NCI-H146 treated with DMSO at 0.1 percent for 48 hours (cell line): ENCODE measurements at regions not wholly inside any gene's neighbourhood (a gene's known extent, or its start where the extent isn't known, plus 50 kb on each side); places are given as distances from the start of the nearest gene placed in this dataset.
"Not testable (repeated sequence)": the region's sequence is repeated elsewhere in the genome, so short reads cannot be mapped to it uniquely, and the experiment has no call there.

Source experiments
- DNase-seq: peaks from one replicate; lab custom pipeline; 2025; ENCODE audit not compliant: unreplicated experiment; lab: John Stamatoyannopoulos, UW

DNA sequence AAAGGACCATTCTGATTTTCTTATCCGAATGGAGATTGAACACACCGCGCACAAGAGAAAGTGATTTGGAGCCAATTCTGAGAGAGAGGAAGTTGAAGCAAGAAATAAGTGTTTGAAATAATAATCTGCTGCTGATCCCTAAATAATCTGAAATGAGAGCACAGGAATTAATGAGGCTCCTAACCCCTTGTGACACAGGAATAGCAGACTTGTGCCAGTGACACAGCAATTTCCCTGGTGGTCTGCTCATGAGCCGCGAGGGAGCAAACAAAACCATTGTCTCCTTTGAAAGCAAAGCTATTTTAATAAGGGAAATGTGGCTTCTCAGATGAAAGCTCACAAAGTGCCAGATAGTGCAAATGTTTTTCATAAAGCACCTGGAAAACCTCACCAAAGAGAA lies 936.1 kb upstream of the WWC1 start:
- no peak for DNase-seq

DNA sequence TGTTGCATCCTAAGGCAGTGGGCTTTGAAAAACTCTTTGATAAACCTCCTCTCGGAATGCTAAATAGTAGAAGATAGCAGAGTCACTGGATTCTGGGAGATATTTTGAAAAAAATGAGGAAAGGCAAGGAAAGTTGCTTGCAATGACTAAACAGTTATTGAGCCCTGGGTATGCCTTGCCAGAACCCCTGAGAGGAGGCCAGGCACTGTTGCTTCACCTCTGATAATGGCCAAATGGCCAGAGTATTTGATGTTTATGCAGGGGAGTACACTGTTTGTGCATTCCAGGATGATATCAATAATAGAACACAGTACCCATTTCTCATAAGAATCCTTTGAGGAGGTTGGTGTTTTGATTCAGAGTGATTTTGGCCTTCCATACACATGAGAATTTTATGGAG lies 935.1 kb upstream of the WWC1 start:
- DNase-seq: no peak

DNA sequence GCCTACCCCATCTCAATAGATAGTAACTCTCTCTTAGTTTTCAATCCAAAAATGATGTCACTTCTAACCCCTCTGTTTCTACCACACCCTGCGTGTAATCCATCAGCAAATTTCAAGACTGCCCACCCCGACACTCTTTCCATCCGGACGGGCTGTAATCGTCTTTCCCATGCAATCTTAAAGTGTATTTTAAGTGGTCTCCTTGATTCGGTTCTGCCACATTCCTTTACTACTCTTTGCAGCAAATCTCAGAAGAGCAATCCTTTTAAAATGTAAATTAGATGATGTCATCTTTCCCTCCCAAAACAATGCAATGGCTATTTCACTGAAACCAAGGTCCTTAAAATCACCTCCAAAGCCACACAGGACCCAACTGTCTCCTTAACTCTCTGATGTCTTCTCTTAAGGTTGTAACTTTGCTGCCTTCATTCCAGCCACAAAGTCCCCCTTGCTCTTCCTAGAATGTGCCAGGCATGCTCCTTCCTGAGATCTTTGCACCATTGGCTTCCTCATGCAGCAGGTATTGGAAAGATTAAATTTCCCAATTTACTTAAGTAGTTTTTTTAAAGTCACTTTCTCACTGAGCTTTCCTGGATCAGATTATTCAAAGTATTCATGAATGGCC lies 932.5 kb upstream of the WWC1 start:
- no peak for DNase-seq

DNA sequence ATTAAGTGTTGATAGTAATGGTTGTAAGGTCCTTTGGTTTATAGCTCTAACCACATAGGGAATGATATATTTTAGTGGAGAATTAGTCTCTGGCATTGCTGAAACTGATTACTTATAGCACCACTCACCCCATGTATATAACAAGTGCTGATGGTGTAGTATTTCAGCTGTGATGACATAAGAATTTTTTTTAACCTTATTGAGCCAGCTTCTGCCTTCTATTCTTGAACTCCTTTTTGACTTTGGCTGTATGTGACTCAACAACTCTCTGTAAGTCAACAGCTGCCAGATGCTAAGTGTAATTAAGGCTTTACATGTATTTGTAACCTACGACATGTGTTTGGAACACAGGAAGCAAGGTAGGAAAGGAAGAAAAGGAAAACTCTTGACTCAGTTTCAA lies 929.6 kb upstream of the WWC1 start:
- DNase-seq: no peak

DNA sequence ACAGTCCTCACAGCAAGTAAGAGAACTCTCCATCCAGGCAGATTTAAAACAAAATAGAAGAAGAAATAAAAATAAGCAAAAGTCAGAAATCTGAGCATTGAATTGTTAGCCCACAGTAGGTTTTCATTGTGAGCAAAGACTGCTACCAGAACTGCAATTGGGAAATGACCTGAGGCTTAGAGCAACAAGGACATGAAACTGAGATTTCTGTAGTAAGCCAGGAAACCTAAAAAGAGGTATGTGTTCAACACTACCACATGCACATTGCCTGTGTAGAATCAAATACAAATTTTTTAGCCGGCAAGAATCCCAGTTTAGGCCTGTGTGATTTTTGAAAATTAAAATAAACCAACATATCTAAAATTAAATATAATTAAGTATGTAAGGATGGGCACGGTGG lies 928.4 kb upstream of the WWC1 start:
- no peak for DNase-seq

DNA sequence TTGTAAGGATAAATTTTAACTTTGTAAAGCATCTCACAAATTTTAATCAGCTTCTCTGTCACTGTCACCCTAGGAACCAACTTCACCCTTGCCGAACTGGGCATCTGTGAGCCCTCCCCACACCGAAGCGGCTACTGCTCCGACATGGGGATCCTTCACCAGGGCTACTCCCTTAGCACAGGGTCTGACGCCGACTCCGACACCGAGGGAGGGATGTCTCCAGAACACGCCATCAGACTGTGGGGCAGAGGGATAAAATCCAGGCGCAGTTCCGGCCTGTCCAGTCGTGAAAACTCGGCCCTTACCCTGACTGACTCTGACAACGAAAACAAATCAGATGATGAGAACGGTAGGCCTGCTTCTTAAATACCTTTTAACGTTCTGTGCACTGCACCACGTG lies 916.3 kb upstream of the WWC1 start:
- no peak for DNase-seq

DNA sequence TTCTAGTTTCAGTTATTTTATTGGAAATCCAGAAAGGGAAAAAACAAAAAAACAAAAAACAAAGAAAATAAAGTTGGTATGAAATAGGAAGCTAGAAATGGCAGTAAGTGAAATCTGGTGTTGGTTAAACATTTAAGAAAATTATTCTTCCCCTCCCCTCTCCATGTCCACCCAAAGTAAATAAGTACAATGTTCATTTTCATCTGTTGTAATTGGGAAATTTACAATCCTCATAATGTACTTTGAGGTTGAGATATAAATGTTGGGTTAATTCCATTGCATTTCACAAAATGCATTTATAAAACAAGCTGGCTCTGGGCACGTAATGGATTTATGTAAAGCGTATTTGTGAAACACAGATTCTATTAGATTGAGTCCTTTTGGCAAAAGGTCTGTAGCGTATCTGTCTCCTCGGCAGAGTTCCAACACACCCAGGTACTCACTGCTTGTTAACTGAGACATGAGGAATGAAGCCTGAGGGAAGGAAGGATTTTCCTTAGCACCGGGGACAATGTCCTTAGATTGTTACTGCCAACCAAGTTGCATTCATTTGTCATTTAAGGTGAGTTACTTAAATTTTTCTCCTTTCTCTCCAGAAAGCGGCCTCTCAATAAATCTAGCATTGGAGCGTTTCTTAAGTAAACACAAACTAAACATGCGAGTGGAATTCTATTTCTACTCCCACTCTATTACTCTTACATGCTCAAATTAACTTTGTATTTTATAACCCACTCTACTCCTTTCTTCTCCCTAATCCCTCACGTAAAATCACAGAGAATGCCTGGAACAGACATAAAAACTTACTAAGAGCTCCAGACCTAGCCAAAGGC lies 912.3 kb upstream of the WWC1 start:
- DNase-seq: no peak

DNA sequence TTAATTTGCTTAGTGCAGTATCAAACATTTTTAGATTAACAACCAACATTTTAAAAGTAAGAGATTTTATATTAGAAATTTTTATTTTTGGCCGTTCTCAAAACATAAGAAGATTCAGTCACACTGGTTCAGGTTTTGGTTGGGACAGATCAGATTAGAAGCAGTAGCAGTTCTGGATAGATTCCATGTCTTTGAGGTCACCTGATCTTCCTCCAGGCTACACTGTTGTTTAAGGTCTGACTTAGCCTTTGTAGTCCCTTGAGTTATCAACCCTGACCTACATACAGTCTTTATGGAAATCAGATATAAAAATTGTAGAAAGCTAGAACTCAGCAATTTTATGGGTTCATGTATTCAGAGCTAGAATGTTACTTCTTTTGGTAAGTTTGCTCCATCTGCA lies 910.0 kb upstream of the WWC1 start:
- DNase-seq: no peak

DNA sequence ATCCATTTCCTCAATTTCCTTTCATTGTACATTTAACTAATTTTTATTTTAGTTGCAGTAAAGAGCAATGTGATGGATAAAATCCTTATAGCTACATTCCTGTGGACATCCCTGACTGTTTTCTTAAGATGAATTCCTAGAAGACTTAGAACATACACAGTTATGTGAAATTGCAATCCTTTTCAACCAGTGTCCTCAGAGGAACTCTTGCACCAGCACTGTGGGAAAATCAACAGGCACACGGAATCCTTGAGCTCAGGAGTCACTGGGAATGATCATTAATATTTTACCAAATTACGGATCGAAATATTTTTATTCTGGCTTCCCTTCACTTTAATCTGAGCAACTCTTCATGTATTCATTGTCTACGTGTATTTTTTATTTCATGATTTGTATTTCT lies 901.9 kb upstream of the WWC1 start:
- DNase-seq: no peak

DNA sequence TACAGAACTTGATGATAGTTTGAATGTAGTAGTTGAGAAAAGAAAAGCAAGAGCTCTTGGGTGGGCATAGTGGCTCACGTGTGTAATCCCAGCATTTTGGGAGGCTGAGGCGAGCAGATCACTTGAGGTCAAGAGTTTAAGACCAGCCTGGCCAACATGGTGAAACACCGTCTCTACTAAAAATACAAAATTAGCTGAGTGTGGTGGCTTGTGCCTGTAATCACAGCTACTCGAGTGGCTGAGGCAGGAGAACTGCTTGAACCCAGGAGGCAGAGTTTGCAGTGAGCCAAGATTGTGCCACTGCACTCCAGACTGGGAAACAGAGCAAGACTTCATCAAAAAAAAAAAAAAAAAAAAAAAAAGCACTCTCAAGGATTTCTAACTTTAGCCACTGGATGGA lies 900.2 kb upstream of the WWC1 start:
- DNase-seq: not testable (repeated sequence)

DNA sequence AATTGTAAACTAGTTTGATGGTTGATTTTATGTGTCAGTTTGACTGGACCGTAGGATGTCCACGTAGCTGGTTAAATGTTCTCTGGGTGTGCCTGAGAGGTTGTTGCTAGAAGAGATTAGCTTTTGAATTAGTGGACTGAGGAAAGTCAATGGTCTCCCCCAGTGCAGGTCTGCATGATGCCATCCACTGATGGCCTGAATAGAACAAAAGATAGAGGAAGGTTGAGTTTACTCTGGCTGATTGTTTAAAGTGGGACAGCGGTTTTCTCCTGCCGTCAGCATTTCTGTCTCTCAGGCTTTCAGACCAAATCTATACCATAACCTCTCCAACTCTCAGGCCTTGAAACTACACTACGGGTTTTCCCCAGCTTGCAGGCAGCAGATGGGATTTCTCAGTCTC lies 899.2 kb upstream of the WWC1 start:
- DNase-seq: no peak

DNA sequence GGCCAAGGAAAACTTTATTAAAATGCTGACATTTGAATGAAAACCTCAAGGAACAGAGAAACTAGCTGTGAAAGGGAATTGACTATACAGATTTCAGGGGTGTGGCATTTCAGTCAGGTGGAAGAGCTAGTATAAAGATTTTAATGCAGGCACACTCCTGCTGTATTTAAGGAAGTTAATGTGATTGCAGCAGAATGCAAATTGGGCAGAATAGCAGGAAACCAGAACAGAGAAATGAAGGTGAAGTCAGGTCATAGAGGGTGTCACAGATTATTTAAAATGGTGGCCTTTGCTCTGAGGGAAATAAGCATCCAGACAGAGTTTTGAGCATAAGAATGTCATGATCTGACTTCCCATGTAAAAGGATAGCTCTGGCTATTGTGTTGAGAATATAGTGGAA lies 898.1 kb upstream of the WWC1 start:
- DNase-seq: no peak

DNA sequence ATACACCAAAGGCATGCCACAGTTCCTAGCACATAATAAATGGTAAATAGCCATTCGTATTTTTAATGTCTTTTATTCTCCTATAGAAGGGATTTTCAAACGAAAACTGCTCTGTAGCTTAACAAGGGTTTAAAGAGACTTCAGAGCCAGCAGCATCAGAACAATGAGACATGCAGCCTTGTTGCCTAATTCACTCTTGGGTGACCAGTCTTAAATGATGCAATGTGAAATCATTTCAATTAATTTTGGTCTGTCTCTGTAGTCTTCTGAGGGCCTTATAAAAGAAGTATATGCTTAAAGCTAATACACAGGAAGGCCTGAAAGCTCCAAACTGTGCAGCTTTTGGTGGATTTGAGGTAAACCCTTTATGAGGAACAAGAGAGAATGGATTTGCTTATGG lies 888.8 kb upstream of the WWC1 start:
- DNase-seq: no peak

DNA sequence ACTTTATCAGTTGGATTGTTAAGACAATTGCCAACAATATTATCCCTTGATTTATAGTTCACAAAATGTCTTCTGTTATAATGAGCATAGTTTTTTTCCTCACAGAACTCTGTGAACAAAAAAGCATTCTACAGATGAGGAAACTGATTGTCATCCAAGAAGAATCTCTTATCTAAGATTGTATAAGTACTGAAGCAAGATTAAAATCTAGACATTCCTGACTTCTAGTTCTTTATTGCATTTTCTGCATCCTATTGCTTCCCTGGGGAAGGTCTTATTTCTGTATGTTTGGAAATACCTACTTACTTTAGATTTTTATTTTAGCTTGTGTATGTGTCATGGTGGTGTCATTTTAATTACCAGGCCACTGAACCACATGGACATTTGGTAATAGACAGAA lies 884.9 kb upstream of the WWC1 start:
- DNase-seq: no peak

DNA sequence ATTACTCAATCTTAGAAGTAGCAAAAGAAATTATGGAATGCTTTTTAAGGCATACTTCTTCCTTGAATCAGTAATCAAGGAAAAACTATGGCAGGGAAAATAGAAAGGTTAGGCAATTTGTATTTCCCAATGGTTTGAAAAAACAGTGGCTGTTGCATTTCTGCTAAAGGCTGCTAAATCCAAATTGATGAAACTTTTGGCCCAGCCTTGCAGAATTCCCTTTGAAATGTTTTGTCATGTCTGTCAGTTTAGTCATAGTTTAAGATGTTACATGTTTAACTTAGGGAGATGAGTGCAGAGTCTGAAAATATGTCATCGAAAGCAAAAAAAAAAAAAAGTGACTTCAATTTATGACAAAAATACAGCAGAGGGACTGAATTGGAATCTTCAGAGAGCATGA lies 878.9 kb upstream of the WWC1 start:
- no peak for DNase-seq

DNA sequence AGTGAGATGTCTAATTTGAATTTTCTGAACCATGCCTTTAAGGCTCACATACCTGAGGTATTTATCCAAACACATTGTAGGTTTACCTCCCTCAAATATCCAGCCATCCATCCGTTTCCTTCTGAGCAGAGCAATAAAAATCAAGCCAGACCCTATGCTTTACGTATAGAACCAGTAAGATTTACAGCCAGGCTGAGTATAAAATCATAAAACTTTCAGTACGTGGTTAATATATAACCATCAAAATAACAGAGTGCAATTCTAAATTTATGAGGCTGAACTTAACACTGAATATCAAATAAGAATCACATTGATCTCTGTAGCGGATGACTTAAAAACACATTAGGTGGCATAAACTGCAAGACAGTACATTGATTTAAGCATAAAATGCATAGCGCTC lies 877.9 kb upstream of the WWC1 start:
- DNase-seq: no peak

DNA sequence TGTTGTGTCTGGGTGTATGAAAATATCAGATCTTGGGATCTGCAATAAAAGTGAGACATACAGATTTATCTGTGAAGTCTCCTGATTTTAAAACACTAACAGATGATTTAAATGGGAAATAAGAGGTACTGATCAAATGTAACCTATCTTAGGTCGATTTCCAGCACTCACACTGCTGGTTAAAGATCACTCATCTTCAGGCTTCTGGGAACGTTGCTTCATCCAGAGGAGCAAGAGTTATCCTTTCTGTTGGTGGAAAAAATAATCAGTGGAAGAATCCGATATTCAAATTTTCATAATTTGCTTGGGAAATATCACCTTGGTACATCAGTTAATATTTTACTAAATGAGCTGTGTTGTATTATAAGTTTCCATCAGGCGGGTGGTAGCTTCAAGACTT lies 876.8 kb upstream of the WWC1 start:
- DNase-seq: no peak

DNA sequence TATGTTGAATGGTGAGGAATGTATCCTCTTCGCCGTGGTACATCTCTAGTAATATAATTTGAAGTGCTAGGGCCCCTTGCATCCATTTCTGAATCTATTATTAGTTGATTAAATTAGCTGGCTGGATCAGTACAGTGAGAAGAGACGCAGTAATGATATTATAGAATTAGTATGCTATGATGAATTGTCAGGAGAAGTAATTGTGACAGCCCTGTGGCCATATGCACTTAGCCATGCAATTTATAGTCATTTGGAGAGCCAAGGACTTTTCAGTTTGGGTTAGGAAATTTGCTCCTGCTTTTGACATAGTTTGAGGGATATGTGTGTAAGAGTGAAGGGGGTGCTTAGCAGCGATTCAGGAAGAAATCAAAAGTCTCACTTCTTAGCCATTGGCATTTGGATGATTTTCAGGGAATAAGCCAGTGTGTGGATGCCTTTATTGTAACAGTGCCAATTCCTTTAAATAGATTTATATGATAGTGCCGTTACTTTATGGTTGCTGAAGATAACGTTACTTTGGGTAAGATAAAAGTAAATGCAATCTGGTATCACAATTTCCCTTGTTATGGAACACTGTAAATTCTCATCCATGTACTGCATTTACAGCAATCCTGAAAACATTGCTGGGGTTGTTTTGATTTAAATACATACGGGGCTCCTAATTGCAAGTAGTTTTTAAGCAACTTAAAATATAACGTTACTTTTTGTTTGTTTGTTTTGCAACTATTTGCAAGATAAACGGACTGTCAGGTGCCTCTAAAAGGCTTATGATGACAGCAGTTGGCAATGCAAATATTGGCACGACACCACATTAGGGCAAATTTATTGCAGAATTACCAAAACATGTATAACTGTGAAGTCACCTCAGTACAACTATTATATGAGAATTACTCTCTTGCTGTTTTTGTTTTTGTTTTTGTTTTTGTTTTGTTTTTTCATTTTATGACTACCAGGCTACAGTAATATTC lies 875.4 kb upstream of the WWC1 start:
- DNase-seq: no peak

DNA sequence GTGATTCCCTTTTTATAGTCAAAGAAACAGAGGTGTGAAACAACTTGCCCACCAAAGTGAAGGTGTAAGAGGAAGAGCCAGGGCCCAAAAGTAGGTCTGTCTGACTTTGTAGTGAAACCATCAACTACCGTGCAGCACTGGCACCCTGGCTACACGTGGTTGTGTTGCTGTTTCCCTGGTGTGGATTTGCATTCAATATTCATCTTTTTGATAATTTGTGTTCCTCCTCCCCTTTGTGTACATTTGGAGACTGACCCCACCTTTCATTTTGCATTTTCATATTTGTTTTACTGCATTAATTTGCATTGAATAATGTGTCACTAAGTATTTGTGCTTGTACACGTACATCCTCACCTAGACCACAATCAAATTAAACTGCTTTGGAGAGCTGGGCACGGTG lies 873.8 kb upstream of the WWC1 start:
- DNase-seq: no peak

DNA sequence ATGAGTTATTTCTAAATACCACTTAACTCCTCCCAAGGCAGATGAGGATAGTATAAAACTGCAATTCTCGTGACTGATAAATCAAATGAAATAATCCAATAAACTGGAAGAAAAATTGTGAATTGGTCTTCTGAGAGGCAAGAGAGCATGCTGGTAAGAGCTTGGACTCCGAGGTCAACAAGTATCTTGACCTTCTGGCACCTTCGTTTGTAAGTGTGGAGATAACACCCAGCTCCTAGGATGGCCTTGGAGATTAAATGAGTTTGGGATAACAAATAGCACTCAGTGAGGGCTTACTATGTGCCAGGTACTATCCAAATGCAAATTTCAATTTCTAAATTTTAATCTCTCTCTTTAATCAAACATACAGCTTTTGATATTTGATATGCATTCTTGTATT lies 866.3 kb upstream of the WWC1 start:
- no peak for DNase-seq

DNA sequence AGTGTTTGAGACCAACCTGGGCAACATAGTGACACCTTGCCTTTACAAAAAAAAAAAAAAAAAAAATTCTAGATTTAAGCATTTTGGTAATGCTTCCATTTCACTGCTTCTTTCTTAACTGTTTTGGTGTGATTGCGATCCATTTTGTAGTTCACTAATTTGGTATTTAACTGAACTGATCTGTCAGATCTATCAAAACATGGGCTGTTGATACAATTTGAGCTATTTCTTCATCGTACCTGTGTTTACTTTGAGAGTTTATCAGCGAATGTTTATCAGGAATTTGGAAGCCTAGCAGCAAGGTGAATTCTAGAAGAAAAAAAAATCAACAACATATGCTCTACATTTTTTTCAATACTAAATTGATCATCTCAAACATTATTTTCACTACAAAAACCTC lies 864.9 kb upstream of the WWC1 start:
- no peak for DNase-seq

DNA sequence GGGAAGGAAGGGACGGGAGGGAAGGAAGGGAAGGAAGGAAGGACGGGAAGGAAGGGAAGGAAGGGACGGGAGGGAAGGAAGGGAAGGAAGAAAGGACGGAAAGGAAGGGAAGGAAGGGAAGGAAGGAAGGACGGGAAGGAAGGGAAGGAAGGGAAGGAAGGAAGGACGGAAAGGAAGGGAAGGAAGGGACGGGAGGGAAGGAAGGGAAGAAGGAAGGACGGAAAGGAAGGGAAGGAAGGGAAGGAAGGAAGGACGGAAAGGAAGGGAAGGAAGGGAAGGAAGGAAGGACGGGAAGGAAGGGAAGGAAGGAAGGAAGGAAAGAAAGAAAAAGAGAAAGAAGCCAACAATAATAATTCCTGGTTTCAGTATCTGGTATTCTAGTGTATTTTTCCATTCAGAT lies 863.8 kb upstream of the WWC1 start:
- DNase-seq: not testable (repeated sequence)
